ENCODE measurements at regions not wholly inside any gene's neighbourhood (a gene's known extent, or its start where the extent isn't known, plus 50 kb on each side); places are given as distances from the start of the nearest gene placed in this dataset.

DNA sequence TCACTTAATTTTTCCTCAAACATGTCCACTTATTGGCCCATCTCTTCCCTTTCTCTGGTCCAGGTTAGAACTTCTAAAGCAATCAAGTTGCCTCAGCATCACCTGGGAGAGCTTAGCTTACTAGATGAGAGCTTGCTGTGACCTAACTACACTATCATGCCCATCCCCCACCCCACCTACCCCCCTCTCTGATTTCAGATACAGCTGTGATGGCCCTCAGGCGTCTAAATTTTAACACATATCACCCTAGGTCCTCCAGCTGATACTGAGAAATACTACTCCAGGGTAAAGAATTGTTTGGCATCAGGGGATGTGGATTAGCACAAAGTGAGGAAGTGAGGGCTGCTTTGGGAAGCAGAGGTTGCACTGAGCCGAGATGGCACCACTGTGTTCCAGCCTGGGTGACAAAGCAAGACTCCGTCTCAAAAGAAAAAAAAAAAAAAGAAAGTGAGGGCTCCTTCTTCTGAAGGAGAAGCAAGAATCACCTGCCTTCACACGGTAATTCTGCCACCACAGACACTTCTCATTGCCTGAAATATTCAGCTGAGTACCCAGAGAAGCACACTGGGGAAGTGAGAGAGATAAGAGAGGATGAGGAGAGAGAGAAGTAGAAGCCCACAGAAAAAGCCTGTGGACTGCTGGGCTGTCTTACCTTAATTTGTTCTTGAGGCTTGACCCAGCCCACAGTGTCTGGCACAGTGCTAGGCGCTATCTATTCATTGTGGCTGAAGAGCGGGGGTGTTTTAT lies 263.4 kb downstream of the ASXL3 start:
- Histone ChIP-seq H4K20me1 (ENCODE audit: insufficient read depth) (no peaks in the 10 kb centered on the region), H3K4me3 (IDR thresholded peaks at IDR 0.05; ENCODE audit: insufficient read depth, low read depth, low read length) (no peak overlapping the region), H3K4me1 (ENCODE audit: low read depth, poor library complexity, severe bottlenecking) (no peaks in the 10 kb centered on the region), H3K9ac (no peak overlapping the region), H3K79me2 (ENCODE audit: insufficient read depth, low read depth) (no peaks in the 10 kb centered on the region), H3K27ac (no peak overlapping the region), H2AFZ (ENCODE audit: low read depth) (no peak overlapping the region), H3K36me3 (ENCODE audit: insufficient read depth) (no peaks in the 10 kb centered on the region), H3K4me2 (no peak overlapping the region), H3K27me3 (ENCODE audit: insufficient read depth, low read depth) (no peaks in the 10 kb centered on the region)
- TF ChIP-seq CTCF (conservative IDR thresholded peaks at IDR 0.05; ENCODE audit: low read depth, low read length): no peak

DNA sequence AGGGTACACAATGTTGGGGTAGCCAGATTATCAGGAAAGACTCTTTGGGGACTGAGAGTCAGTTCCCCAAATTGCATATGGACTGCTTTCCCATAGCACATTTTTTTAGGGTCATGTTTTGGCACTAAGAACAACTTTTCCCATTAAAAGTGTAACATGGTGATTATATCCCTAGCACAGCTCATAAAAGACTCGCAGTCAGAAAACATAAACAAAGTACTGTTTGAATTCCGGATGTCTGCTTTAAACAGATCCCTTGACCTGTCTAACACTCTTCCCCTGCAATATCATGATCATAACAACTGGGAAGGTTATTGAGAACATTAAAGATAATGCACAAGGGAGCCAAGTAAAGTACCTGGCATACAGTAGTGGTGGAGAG lies 262.2 kb downstream of the ASXL3 start:
- no peak overlapping the region for H3K4me3 ChIP-seq (IDR thresholded peaks at IDR 0.05; ENCODE audit: insufficient read depth, low read depth, low read length)
- H3K27ac ChIP-seq: no peak overlapping the region
- H3K4me2 ChIP-seq: no peak overlapping the region

DNA sequence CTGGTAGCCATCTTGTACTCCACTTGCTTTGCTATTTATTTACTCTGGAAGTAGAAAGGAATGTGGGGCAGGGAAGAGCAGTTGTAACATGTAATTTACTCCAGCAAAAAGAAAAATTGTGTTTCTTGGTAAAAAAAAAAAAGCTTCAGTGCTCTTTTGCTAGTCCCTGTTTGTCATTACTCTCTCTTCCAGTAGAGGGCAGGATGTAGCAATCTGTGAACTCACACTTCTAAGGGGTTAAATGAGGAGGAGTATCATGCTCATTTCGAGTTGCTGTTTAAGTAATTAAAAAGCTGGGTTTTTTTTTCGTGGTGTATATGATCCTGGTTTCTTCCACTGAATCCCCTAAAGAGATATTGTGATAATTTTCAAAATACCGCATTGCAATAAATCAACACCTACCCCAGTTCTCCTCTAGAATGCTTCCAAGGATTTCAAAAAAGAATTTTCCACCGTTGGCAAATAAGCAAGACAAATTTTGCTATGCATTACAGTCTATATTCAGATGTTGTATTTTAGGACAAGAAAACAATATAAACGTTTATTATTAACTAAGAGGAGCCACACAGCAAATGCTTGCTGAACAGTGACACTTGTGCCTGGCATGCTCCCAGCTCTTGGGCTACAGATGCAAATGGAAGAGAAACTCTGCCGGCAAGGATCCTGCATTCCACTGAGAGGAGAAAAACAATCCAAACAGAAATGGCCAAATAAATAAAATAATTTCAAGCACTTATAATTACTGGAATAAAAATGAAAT lies 261.6 kb downstream of the ASXL3 start:
- no peak overlapping the region for H3K27ac ChIP-seq
- no peak overlapping the region for H2AFZ ChIP-seq (ENCODE audit: low read depth)
- H3K9ac ChIP-seq: no peak overlapping the region

More for the DNA sequence above, 262.2 kb downstream of the ASXL3 start:
- H3K27me3 ChIP-seq (ENCODE audit: insufficient read depth, low read depth): no peaks in the 10 kb centered on the region
- no peaks in the 10 kb centered on the region for H4K20me1 ChIP-seq (ENCODE audit: insufficient read depth)
- H3K4me1 ChIP-seq (ENCODE audit: low read depth, poor library complexity, severe bottlenecking): no peaks in the 10 kb centered on the region
- no peaks in the 10 kb centered on the region for H3K79me2 ChIP-seq (ENCODE audit: insufficient read depth, low read depth)
- TF ChIP-seq CTCF (conservative IDR thresholded peaks at IDR 0.05; ENCODE audit: low read depth, low read length): no peak
- no peak overlapping the region for H2AFZ ChIP-seq (ENCODE audit: low read depth)
- H3K9ac ChIP-seq: no peak overlapping the region
- no peaks in the 10 kb centered on the region for H3K36me3 ChIP-seq (ENCODE audit: insufficient read depth)

GRCh38 chr18:33838054-33838453 lies 260.0 kb downstream of the ASXL3 start:
- Histone ChIP-seq H3K4me1 (ENCODE audit: low read depth, poor library complexity, severe bottlenecking) (no peaks in the 10 kb centered on the region), H3K36me3 (ENCODE audit: insufficient read depth) (no peaks in the 10 kb centered on the region), H3K27ac (no peak overlapping the region), H4K20me1 (ENCODE audit: insufficient read depth) (no peaks in the 10 kb centered on the region), H2AFZ (ENCODE audit: low read depth) (no peak overlapping the region), H3K27me3 (ENCODE audit: insufficient read depth, low read depth) (no peaks in the 10 kb centered on the region), H3K9ac (no peak overlapping the region), H3K79me2 (ENCODE audit: insufficient read depth, low read depth) (no peaks in the 10 kb centered on the region), H3K4me2 (no peak overlapping the region), H3K4me3 (IDR thresholded peaks at IDR 0.05; ENCODE audit: insufficient read depth, low read depth, low read length) (no peak overlapping the region)
- no peak for TF ChIP-seq CTCF (conservative IDR thresholded peaks at IDR 0.05; ENCODE audit: low read depth, low read length)

More for the DNA sequence above, 261.6 kb downstream of the ASXL3 start:
- Histone ChIP-seq H3K4me1 (ENCODE audit: low read depth, poor library complexity, severe bottlenecking) (no peaks in the 10 kb centered on the region), H3K27me3 (ENCODE audit: insufficient read depth, low read depth) (no peaks in the 10 kb centered on the region), H4K20me1 (ENCODE audit: insufficient read depth) (no peaks in the 10 kb centered on the region), H3K36me3 (ENCODE audit: insufficient read depth) (no peaks in the 10 kb centered on the region), H3K4me2 (no peak overlapping the region), H3K4me3 (IDR thresholded peaks at IDR 0.05; ENCODE audit: insufficient read depth, low read depth, low read length) (no peak overlapping the region), H3K79me2 (ENCODE audit: insufficient read depth, low read depth) (no peaks in the 10 kb centered on the region)
- peak; percentile 84 for TF ChIP-seq CTCF (conservative IDR thresholded peaks at IDR 0.05; ENCODE audit: low read depth, low read length)

Data from KMS-11 (cell line).